ENCODE measurements at regions not wholly inside any gene's neighbourhood (a gene's known extent, or its start where the extent isn't known, plus 50 kb on each side); places are given as distances from the start of the nearest gene placed in this dataset.

- H3K9ac ChIP-seq, result no peak overlapping the region
- no peaks in the 10 kb centered on the region for H4K20me1 ChIP-seq (ENCODE audit: insufficient read depth)
- TF ChIP-seq FOSL2 (IDR thresholded peaks at IDR 0.05; ENCODE audit: borderline replicate concordance, low read depth), result no peak
- TF ChIP-seq YY1 (IDR thresholded peaks at IDR 0.05; ENCODE audit: low read depth), result no peak
- TF ChIP-seq USF1 (IDR thresholded peaks at IDR 0.05; ENCODE audit: borderline replicate concordance, low read depth), result no peak
- no peak for TF ChIP-seq SMC3 (IDR thresholded peaks at IDR 0.05; ENCODE audit: low read depth, low read length)
- no peak for TF ChIP-seq MAX (IDR thresholded peaks at IDR 0.05; ENCODE audit: low read depth)
- TF ChIP-seq RCOR1 (IDR thresholded peaks at IDR 0.05; ENCODE audit: low read length), result no peak
- TF ChIP-seq PBX3 (IDR thresholded peaks at IDR 0.05), result no peak
- TF ChIP-seq NRF1 (IDR thresholded peaks at IDR 0.05; ENCODE audit: low read depth, low read length), result no peak
- no peak for TF ChIP-seq CTCF (IDR thresholded peaks at IDR 0.05)
- TF ChIP-seq NFIC (IDR thresholded peaks at IDR 0.05; ENCODE audit: borderline replicate concordance), result no peak
- TF ChIP-seq REST (IDR thresholded peaks at IDR 0.05; ENCODE audit: low read depth, low read length), result no peak
- TF ChIP-seq TAF1 (IDR thresholded peaks at IDR 0.05; ENCODE audit: borderline replicate concordance, low read depth, low read length), result no peak
- TF ChIP-seq ZBTB33 (IDR thresholded peaks at IDR 0.05; ENCODE audit: borderline replicate concordance, low read depth), result no peak
- TF ChIP-seq JUND (IDR thresholded peaks at IDR 0.05), result no peak
- TF ChIP-seq RAD21 (IDR thresholded peaks at IDR 0.05; ENCODE audit: low read length), result no peak
- no peak for TF ChIP-seq EZH2phosphoT487 (IDR thresholded peaks at IDR 0.05; ENCODE audit: borderline replicate concordance, low read depth)
- no peak for TF ChIP-seq RXRA (IDR thresholded peaks at IDR 0.05; ENCODE audit: borderline replicate concordance, low read depth)
- 72% methylated on average over 4 of the region's 4 CpGs for WGBS (ENCODE audit: low lambda C conversion rate)
- H3K9me2 ChIP-seq, result no peaks in the 10 kb centered on the region
- no peak overlapping the region for H3K27ac ChIP-seq (ENCODE audit: low read depth in 2 of 2, low read length in 1 of 2)
- CTCF ChIA-PET, result no interaction called here
- DNase-seq, result no peak
- peak overlapping the region; percentile 26; the same call in 1 of the 2 replicates for H2AFZ ChIP-seq (ENCODE audit: low read depth)
- no peaks in the 10 kb centered on the region for H3K27me3 ChIP-seq (ENCODE audit: insufficient read depth)
- H3K79me2 ChIP-seq (ENCODE audit: insufficient read depth), result no peaks in the 10 kb centered on the region
- H3K4me1 ChIP-seq (ENCODE audit: control insufficient read depth in 1 of 2, insufficient read depth in 2 of 2, low read depth in 1 of 2, low read length in 1 of 2), result peaks cover 0 to 2% of the 10 kb centered on the region in 2 experiments; a peak in 1 of 4 replicates
- H3K4me2 ChIP-seq, result no peak overlapping the region
- POLR2A ChIA-PET, result no interaction called here
- H3F3A ChIP-seq (replicated peaks; ENCODE audit: insufficient read depth), result no peaks in the 10 kb centered on the region
- no peaks in the 10 kb centered on the region for H3K36me3 ChIP-seq (replicated peaks in 1 of 2; ENCODE audit: control insufficient read depth in 1 of 2, insufficient read depth in 2 of 2, low read length in 1 of 2)
- H3K4me3 ChIP-seq (ENCODE audit: low read depth in 2 of 2, low read length in 1 of 2), result no peak overlapping the region
- no peaks in the 10 kb centered on the region for H3K9me3 ChIP-seq
Observed at GRCh38 chr12:78711954-78712353, 152.6 kb upstream of the SYT1 start.
